BLaER1 treated with 17β-estradiol and CSF1 and Interleukin-3, amounts not matched to agents 10 nM and 100 nM (cell line): ENCODE measurements at regions not wholly inside any gene's neighbourhood (a gene's known extent, or its start where the extent isn't known, plus 50 kb on each side); places are given as distances from the start of the nearest gene placed in this dataset.

Experiments
- H3K27ac ChIP-seq, 11 experiments: shearing (Covaris generic); formaldehyde crosslinking; 2 replicates each; pipeline ENCODE4 v1.8.1; 2022
- H3K27me3 ChIP-seq, 11 experiments: shearing (Covaris generic); formaldehyde crosslinking; 2 replicates each; pipeline ENCODE4 v1.8.1; 2022
- H3K36me3 ChIP-seq, 11 experiments: shearing (Covaris generic); formaldehyde crosslinking; 2 replicates each; pipeline ENCODE4 v1.8.1; 2022
- H3K4me1 ChIP-seq, 10 experiments: shearing (Covaris generic); formaldehyde crosslinking; 2 replicates each; pipeline ENCODE4 v1.8.1; 2022
- H3K4me2 ChIP-seq, 11 experiments: shearing (Covaris generic); formaldehyde crosslinking; 2 replicates each; pipeline ENCODE4 v1.8.1; 2022
- H3K4me3 ChIP-seq, 10 experiments: shearing (Covaris generic); formaldehyde crosslinking; 2 replicates each; pipeline ENCODE4 v1.8.1; 2022
- H3K9ac ChIP-seq, 11 experiments: shearing (Covaris generic); formaldehyde crosslinking; 2 replicates each; pipeline ENCODE4 v1.8.1; 2022
- H3K9me3 ChIP-seq, 11 experiments: shearing (Covaris generic); formaldehyde crosslinking; replicated peaks in 1 of 11; 2 replicates each; pipeline ENCODE4 v1.8.1; 2022
- H4K20me1 ChIP-seq, 11 experiments: shearing (Covaris generic); formaldehyde crosslinking; 2 replicates each; pipeline ENCODE4 v1.8.1; 2022
- Cebpa-rat ChIP-seq, 11 experiments: shearing (Covaris generic); IDR thresholded peaks; 2 replicates each; pipeline ENCODE4 v1.8.1; 2022

DNA sequence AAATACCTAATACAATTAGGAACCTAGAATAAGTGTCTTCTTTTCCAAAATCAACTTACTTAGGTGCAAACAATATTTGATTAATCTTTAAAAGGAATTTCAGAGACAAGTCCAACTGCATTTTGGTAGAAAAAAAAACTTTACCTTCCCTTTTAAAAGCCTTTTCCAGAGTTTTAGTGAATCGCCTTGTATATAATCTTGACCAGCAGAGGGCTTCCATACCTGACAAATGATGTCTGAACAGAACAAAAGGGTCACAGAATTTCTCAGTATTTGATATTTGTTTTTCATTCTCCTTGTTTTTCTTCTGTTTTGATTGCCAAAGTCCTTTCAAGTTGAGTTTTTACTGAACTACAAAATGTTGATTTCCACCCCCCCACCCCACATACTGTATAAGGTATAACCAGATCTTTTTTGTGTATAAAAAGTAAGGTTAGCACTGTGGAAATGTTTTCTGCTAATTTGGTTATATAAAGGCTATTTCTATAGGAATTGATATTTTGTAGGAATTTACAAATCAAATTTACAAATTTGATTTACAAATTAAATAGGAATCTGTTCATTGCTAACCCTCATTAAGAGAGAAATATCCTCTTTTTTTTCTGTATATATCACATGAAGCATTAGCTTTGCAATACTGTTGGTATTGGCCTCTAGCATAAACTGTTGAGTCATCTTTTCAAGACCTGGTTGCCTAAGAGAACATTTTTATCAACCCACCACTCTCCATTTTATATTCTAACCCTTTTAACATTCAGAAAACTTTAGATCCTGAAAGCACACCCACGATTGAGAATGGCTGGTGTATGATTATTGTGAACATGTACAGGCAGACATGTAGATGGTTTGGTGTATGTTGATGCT is 464.1 kb upstream of the RARB start:
- H3K27me3 ChIP-seq, result no peaks in the 10 kb centered on the region
- no peak for TF ChIP-seq Cebpa-rat (IDR thresholded peaks at IDR 0.05)

DNA sequence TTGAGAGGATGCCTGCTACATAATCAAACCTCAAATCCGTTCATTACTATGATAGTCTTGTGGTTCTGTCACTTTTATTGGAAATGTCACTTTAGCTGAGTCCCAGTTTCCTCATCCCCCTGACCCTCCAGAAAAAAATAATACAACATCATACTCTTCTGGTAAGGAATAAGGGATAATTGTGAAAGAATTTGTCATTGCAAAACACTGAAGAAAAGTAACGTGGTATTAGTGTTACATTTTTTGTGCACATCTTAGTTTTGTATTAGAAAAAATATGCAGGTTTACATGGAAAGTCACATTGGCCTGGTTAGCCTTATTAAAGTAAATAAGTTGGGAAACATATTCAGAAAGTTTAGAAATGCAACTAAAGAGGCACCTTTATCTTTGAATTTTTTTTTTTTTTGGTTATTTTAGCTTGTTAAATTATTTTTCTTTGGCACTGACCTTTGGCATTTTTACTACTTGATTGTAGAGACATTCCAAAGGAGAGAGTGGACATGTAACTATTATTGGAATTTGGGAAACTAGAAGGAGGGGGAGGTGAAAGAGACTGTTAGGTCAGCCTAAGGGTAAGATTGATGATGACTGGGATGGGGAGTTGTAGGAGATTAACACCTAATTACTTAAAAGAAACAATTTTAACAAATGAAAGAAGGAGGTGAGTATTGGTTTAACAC is 462.2 kb upstream of the RARB start:
- no peaks in the 10 kb centered on the region for H3K36me3 ChIP-seq
- no peak overlapping the region for H3K4me3 ChIP-seq
- no peak for TF ChIP-seq Cebpa-rat (IDR thresholded peaks at IDR 0.05)
- no peak overlapping the region for H3K4me2 ChIP-seq
- H3K9me3 ChIP-seq, result no peaks in the 10 kb centered on the region
- no peaks in the 10 kb centered on the region for H3K4me1 ChIP-seq
- no peaks in the 10 kb centered on the region for H4K20me1 ChIP-seq
- no peaks in the 10 kb centered on the region for H3K27me3 ChIP-seq
- H3K9ac ChIP-seq, result no peak overlapping the region
- H3K27ac ChIP-seq, result no peak overlapping the region

More for the DNA sequence above, 464.1 kb upstream of the RARB start:
- no peak overlapping the region for H3K4me3 ChIP-seq
- H3K27ac ChIP-seq, result no peak overlapping the region
- no peaks in the 10 kb centered on the region for H4K20me1 ChIP-seq
- no peaks in the 10 kb centered on the region for H3K4me1 ChIP-seq
- H3K36me3 ChIP-seq, result no peaks in the 10 kb centered on the region
- H3K4me2 ChIP-seq, result no peak overlapping the region
- H3K9me3 ChIP-seq, result peaks cover 0 to 4% (median 0%) of the 10 kb centered on the region in 11 experiments; a peak in 2 of 22 replicates
- no peak overlapping the region for H3K9ac ChIP-seq

DNA sequence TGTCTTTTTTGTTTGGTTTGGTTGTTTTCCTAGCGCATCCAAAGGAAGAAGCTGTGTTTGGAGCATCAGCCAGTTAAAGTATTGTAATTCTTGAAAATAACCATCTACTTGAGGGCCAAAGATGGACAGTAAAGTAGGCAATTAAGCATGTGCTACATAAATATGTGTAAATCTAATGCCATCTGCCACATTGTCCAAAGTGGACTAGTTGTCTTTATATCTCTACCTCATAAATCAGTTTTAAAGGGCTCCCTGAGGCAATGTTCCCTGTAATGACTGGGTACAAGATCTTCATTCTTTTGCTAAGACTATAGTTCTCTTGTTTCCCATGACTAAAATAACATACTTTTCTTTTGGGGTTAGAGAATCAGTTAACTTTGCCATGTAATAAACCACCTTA is 460.0 kb upstream of the RARB start:
- no peaks in the 10 kb centered on the region for H3K27me3 ChIP-seq
- no peaks in the 10 kb centered on the region for H4K20me1 ChIP-seq
- H3K4me3 ChIP-seq, result no peak overlapping the region
- H3K9ac ChIP-seq, result no peak overlapping the region
- H3K4me2 ChIP-seq, result no peak overlapping the region
- H3K27ac ChIP-seq, result no peak overlapping the region
- H3K4me1 ChIP-seq, result no peaks in the 10 kb centered on the region
- H3K36me3 ChIP-seq, result no peaks in the 10 kb centered on the region
- H3K9me3 ChIP-seq, result no peaks in the 10 kb centered on the region
- TF ChIP-seq Cebpa-rat (IDR thresholded peaks at IDR 0.05), result no peak

DNA sequence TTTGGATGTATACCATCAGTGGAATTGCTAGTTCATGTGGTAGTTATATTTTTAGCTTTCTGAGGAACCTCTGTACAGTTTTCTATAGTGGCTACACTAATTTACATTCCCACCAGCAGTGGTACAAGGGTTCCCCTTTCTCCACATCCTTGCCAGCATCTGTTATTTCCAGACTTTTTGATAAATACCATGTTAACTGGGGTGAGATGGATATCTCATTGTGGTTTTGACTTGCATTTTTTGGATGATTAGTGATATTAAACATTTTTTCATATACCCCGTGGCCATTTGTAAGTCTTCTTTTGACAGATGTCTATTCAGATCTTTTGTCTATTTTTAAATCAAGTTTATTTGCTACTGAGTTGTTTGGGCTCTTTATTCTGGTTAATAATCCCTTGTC is 455.6 kb upstream of the RARB start:
- no peak overlapping the region for H3K27ac ChIP-seq
- H3K4me2 ChIP-seq, result no peak overlapping the region
- no peaks in the 10 kb centered on the region for H3K4me1 ChIP-seq
- H3K27me3 ChIP-seq, result no peaks in the 10 kb centered on the region
- no peak overlapping the region for H3K4me3 ChIP-seq
- H3K36me3 ChIP-seq, result no peaks in the 10 kb centered on the region
- no peaks in the 10 kb centered on the region for H4K20me1 ChIP-seq
- no peak overlapping the region for H3K9ac ChIP-seq
- TF ChIP-seq Cebpa-rat (IDR thresholded peaks at IDR 0.05), result no peak
- peaks cover 0 to 14% (median 0%) of the 10 kb centered on the region in 11 experiments; a peak in 3 of 22 replicates for H3K9me3 ChIP-seq

DNA sequence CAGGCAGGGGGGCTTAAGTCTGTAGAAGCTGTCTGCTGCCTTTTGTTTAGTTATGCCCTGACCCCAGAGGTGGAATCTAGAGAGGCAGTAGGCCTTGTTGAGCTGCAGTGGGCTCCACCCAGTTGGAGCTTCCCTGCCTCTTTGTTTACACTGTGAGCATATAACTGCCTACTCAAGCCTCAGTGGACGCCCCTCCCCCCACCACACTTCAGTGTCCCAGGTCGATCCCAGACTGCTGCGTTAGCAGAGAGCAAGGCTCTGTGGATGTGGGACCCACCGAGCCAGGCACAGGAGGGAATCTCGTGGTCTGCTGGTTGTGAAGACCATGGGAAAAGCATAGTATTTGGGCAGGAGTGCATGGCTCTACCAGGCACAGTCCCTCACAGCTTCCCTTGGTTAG is 446.8 kb upstream of the RARB start:
- Histone ChIP-seq H3K4me1 (no peaks in the 10 kb centered on the region), H4K20me1 (no peaks in the 10 kb centered on the region), H3K36me3 (no peaks in the 10 kb centered on the region), H3K27ac (no peak overlapping the region), H3K9ac (no peak overlapping the region), H3K4me2 (no peak overlapping the region), H3K27me3 (no peaks in the 10 kb centered on the region), H3K4me3 (no peak overlapping the region), H3K9me3 (peaks cover 0 to 13% (median 0%) of the 10 kb centered on the region in 11 experiments; a peak in 5 of 22 replicates)
- no peak for TF ChIP-seq Cebpa-rat (IDR thresholded peaks at IDR 0.05)

DNA sequence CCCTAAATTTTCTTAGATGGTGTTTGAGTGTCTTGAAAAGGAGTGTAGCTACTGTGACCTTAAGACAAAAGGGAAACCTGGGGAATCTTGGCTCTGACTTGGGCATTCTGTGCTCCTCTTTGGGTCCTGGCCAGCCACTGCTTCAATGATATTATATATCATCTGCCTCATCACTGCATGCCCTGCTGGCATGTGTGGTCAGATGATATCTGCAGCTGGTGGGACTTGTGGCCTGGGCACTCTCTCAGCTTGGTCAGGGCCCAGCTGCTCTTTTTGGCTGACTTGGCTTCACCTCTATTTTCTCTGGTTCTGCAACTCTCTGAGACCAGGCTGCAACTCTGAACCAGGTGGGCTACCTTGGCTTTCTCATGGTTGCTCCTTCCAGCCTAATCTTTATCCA is 446.1 kb upstream of the RARB start:
- no peaks in the 10 kb centered on the region for H4K20me1 ChIP-seq
- no peaks in the 10 kb centered on the region for H3K27me3 ChIP-seq
- peaks cover 0 to 9% (median 0%) of the 10 kb centered on the region in 11 experiments; a peak in 4 of 22 replicates for H3K9me3 ChIP-seq
- no peak overlapping the region for H3K27ac ChIP-seq
- H3K4me3 ChIP-seq, result no peak overlapping the region
- H3K4me1 ChIP-seq, result no peaks in the 10 kb centered on the region
- H3K4me2 ChIP-seq, result no peak overlapping the region
- no peaks in the 10 kb centered on the region for H3K36me3 ChIP-seq
- no peak overlapping the region for H3K9ac ChIP-seq
- TF ChIP-seq Cebpa-rat (IDR thresholded peaks at IDR 0.05), result no peak

DNA sequence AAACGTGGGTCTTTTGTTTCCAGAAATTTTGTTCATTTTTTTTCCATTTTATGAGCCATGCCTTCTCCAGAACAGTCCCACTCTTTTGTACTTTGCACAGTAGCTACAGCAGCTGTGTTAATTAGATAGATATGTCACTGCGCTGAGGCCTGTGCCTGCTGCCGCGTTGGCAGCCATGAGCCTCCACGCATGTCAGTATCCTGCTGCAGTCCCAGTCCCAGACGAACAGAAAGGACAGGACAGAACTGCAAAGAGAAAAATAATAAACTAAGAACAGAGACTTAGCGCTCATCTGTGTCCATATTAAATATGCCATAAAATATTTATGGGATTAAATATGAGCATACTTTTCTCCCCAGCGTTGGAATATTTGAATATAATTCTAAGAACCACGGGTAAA is 442.4 kb upstream of the RARB start:
- Histone ChIP-seq H4K20me1 (no peaks in the 10 kb centered on the region), H3K9ac (no peak overlapping the region), H3K4me3 (no peak overlapping the region), H3K27me3 (no peaks in the 10 kb centered on the region), H3K36me3 (no peaks in the 10 kb centered on the region), H3K9me3 (peaks cover 0 to 7% (median 0%) of the 10 kb centered on the region in 11 experiments; a peak in 1 of 22 replicates), H3K4me1 (no peaks in the 10 kb centered on the region), H3K27ac (no peak overlapping the region), H3K4me2 (no peak overlapping the region)
- no peak for TF ChIP-seq Cebpa-rat (IDR thresholded peaks at IDR 0.05)

DNA sequence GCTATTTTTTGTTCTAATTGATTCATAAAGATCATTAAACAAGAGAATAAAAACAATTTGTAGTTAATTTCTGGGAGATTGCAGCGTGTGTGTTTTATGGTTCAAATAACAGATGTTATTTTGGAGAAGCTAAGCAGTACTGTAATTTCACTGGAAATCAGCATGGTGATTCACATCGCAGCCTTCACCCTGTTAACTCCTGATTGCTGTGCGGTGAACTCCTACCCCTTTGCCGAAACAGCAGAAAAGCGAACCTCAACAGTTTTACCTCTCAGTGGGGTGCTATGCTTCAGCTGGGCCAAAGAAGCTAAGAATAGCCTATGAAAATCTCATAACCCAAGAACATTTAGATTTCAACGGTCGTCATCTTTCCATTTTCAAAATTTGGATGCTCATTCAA is 441.5 kb upstream of the RARB start:
- no peaks in the 10 kb centered on the region for H3K9me3 ChIP-seq
- H3K4me1 ChIP-seq, result no peaks in the 10 kb centered on the region
- H3K27me3 ChIP-seq, result no peaks in the 10 kb centered on the region
- H3K4me3 ChIP-seq, result no peak overlapping the region
- TF ChIP-seq Cebpa-rat (IDR thresholded peaks at IDR 0.05), result no peak
- H4K20me1 ChIP-seq, result no peaks in the 10 kb centered on the region
- no peak overlapping the region for H3K4me2 ChIP-seq
- H3K36me3 ChIP-seq, result no peaks in the 10 kb centered on the region
- no peak overlapping the region for H3K9ac ChIP-seq
- H3K27ac ChIP-seq, result no peak overlapping the region

DNA sequence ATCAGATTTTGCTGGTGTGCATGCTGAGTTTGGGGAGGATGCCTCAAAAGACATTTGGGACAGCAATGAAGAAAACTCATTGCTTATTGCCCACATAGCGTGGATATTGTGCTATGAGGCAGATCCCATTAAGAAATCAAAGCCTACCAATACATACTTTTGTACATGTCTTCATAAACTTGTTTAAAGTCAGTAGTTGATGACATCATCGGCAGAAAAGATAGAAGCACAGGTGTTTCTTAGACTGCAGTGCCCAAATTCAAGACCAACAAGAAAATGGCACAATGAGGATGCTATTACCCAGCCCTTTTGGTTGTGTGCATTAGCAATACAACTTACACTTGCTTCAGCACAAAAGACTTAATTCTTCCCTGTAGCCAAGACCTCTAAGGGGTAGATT is 428.7 kb upstream of the RARB start:
- Histone ChIP-seq H3K4me3 (no peak overlapping the region), H3K9ac (no peak overlapping the region), H3K4me2 (no peak overlapping the region), H4K20me1 (no peaks in the 10 kb centered on the region), H3K4me1 (no peaks in the 10 kb centered on the region), H3K27ac (no peak overlapping the region), H3K9me3 (no peaks in the 10 kb centered on the region), H3K36me3 (no peaks in the 10 kb centered on the region), H3K27me3 (no peaks in the 10 kb centered on the region)
- TF ChIP-seq Cebpa-rat (IDR thresholded peaks at IDR 0.05), result no peak
